ENCODE measurements at regions not wholly inside any gene's neighbourhood (a gene's known extent, or its start where the extent isn't known, plus 50 kb on each side); places are given as distances from the start of the nearest gene placed in this dataset.

DNA sequence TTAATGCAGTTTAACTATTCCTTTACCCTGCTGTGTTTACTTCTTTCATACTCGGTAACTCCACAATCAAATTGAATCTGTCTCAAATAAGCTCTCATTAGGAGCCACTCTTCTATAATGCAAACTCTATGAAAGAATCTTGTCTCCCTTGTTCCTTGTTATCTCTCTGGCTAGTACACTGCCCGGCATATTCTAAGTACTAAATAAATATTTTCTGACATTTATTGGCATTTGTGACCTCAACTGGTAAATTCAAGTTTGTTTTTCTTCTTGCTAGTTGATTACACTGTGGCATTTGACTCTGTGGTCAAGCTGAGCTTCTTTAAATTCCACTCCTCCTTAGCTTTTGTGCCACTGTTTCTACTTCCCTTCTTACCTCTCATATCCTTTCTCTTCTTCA lies 237.6 kb upstream of the KHDRBS2 start:
- no peak for DNase-seq (ENCODE audit: low read depth, low spot score)
- no peak for TF ChIP-seq CTCF (IDR thresholded peaks at IDR 0.05; ENCODE audit: low read depth, low read length)
- in situ Hi-C loops (cut with HindIII; ENCODE audit: low sequenced_read_pairs), result no loop called here
- no peak overlapping the region for H3K4me3 ChIP-seq (ENCODE audit: low read depth, low read length)

DNA sequence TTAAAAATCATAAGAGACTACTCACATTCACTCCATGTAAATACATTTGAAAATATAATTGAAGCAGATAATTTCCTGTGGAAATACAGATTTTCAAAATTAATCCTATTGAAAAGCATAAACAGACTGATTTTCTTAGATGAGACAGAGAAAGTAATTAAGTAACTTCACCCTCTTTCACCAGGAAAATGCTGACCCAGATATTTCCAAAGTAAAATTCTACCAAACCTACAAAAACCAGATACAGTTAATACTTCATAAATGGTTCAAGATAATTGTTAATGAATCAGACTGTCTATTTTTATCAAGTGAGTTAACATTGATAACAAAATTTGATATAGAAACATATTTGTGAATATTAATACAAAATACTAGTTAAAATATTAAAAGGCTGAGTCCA lies 233.5 kb upstream of the KHDRBS2 start:
- no peak for DNase-seq (ENCODE audit: low read depth, low spot score)
- TF ChIP-seq CTCF (IDR thresholded peaks at IDR 0.05; ENCODE audit: low read depth, low read length), result no peak
- in situ Hi-C loops (cut with HindIII; ENCODE audit: low sequenced_read_pairs), result no loop called here
- no peak overlapping the region for H3K4me3 ChIP-seq (ENCODE audit: low read depth, low read length)

GRCh38 chr6:62516291-62517141 lies 230.5 kb upstream of the KHDRBS2 start:
- in situ Hi-C loops (cut with HindIII; ENCODE audit: low sequenced_read_pairs), result no loop called here
- TF ChIP-seq CTCF (IDR thresholded peaks at IDR 0.05; ENCODE audit: low read depth, low read length), result no peak

GRCh38 chr6:62492192-62492822 lies 206.3 kb upstream of the KHDRBS2 start:
- no peak overlapping the region for H3K4me3 ChIP-seq (ENCODE audit: low read depth, low read length)
- in situ Hi-C loops (cut with HindIII; ENCODE audit: low sequenced_read_pairs), result no loop called here
- DNase-seq (ENCODE audit: low read depth, low spot score), result no peak
- TF ChIP-seq CTCF (IDR thresholded peaks at IDR 0.05; ENCODE audit: low read depth, low read length), result no peak

More at GRCh38 chr6:62516291-62517141, 230.5 kb upstream of the KHDRBS2 start:
- DNase-seq (ENCODE audit: low read depth, low spot score), result no peak
- H3K4me3 ChIP-seq (ENCODE audit: low read depth, low read length), result no peak overlapping the region

DNA sequence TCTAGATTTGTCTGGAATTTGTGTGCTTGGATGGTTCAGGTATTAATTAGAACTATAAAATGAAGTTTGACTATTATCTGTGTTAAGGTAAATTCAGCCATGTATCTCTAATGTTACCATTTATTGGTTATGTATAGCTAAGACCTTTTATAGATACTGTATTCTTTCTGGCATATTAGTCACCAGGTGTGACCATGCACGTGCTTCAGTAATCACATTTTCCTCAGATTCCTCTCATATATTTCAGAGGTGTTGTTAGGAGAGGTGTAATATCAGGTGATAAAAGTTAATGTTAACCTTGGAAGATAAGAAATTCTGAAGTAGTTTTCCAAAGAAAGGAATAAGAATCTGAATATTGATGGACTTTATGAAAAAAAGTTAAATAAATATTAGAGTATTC lies 194.5 kb upstream of the KHDRBS2 start:
- in situ Hi-C loops (cut with HindIII; ENCODE audit: low sequenced_read_pairs), result no loop called here
- H3K4me3 ChIP-seq (ENCODE audit: low read depth, low read length), result no peak overlapping the region
- TF ChIP-seq CTCF (IDR thresholded peaks at IDR 0.05; ENCODE audit: low read depth, low read length), result no peak
- no peak for DNase-seq (ENCODE audit: low read depth, low spot score)

- no peak overlapping the region for H3K4me3 ChIP-seq (ENCODE audit: low read depth, low read length)
- TF ChIP-seq CTCF (IDR thresholded peaks at IDR 0.05; ENCODE audit: low read depth, low read length), result no peak
- in situ Hi-C loops (cut with HindIII; ENCODE audit: low sequenced_read_pairs), result no loop called here
- DNase-seq (ENCODE audit: low read depth, low spot score), result no peak
These were observed 193.7 kb upstream of the KHDRBS2 start for GRCh38 chr6:62479697-62480220.
